ENCODE measurements at regions not wholly inside any gene's neighbourhood (a gene's known extent, or its start where the extent isn't known, plus 50 kb on each side); places are given as distances from the start of the nearest gene placed in this dataset.
A peak's percentile ranks its signal among the peaks of the same experiment; 100 is the strongest.

- no peak for TF ChIP-seq VEZF1 (CRISPR knock-in tag; IDR thresholded peaks at IDR 0.05)
- TF ChIP-seq RBM25 (IDR thresholded peaks at IDR 0.05; ENCODE audit: low read depth, low read length, severe bottlenecking): no peak
- TF ChIP-seq ZNF347 (CRISPR knock-in tag; IDR thresholded peaks at IDR 0.05; ENCODE audit: low read depth): no peak
These were observed 114.2 kb upstream of the CLDN10 start (continued) for GRCh38 chr13:95438297-95438696.

- H4K20me1 ChIP-seq (replicated peaks; ENCODE audit: control insufficient read depth, insufficient read depth, low read length): no peaks in the 10 kb centered on the region
- peaks cover 0 to 15% of the 10 kb centered on the region in 2 experiments; a peak in 4 of 5 replicates for H3K4me1 ChIP-seq (replicated peaks in 1 of 2; ENCODE audit: control insufficient read depth in 2 of 2, insufficient read depth in 2 of 2, low read length in 2 of 2)
- ATAC-seq: no peak
- H3K9ac ChIP-seq (ENCODE audit: insufficient read depth in 1 of 2, low read depth in 2 of 2, low read length in 2 of 2): no peak overlapping the region
- no peaks in the 10 kb centered on the region for H3K9me1 ChIP-seq (ENCODE audit: control insufficient read depth, insufficient read depth, low read length)
- CTCF ChIA-PET (ENCODE audit: low intra/inter-chr PET ratio): no interaction called here
- H3K36me3 ChIP-seq (ENCODE audit: control insufficient read depth, insufficient read depth, low read length): no peaks in the 10 kb centered on the region
- no peaks in the 10 kb centered on the region for H3K27me3 ChIP-seq (ENCODE audit: control insufficient read depth in 2 of 2, insufficient read depth in 2 of 2, low read length in 2 of 2)
- H3K4me2 ChIP-seq (ENCODE audit: insufficient read depth, low read length): no peak overlapping the region
- no peak overlapping the region for H2AFZ ChIP-seq (ENCODE audit: low read depth, low read length)
- in situ Hi-C loops (cut with MboI) (no loop called here), intact Hi-C loops (cut with micrococcal nuclease) (no loop called here)
- POLR2A ChIA-PET: no interaction called here
- no peaks in the 10 kb centered on the region for H3K79me2 ChIP-seq (ENCODE audit: control insufficient read depth, insufficient read depth, low read length)
- DNase-seq (ENCODE audit: extremely low read depth in 1 of 4, low spot score in 3 of 4): no peak
- FAIRE-seq: no peak
- WGBS (ENCODE audit: insufficient coverage, low coverage, missing lambda C conversion rate): 32% methylated on average over 5 of the region's 7 CpGs
- H3K9me3 ChIP-seq (replicated peaks; ENCODE audit: control insufficient read depth, insufficient read depth, low read depth, low read length): no peaks in the 10 kb centered on the region
- H3K27ac ChIP-seq (ENCODE audit: extremely low read depth, low read depth, low read length): no peak overlapping the region
- no TSS peak for BruUV-seq (replicated peaks)
- no peak overlapping the region for H3K4me3 ChIP-seq
- TF ChIP-seq ZBTB33 (CRISPR knock-in tag; IDR thresholded peaks at IDR 0.05): no peak
- no peak for TF ChIP-seq NR4A1 (CRISPR knock-in tag; IDR thresholded peaks at IDR 0.05)
- TF ChIP-seq NR4A1 (tag; IDR thresholded peaks at IDR 0.05): peak; percentile 89
- no peak for TF ChIP-seq SIN3A (IDR thresholded peaks at IDR 0.05; ENCODE audit: borderline replicate concordance in 2 of 2, control insufficient read depth in 1 of 2, low read depth in 2 of 2, low read length in 2 of 2)
- no peak for TF ChIP-seq MED1 (CRISPR knock-in tag; IDR thresholded peaks at IDR 0.05; ENCODE audit: borderline replicate concordance)
- TF ChIP-seq HNRNPUL1 (IDR thresholded peaks at IDR 0.05; ENCODE audit: low read length): no peak
- no peak for TF ChIP-seq HMGN3 (IDR thresholded peaks at IDR 0.05; ENCODE audit: borderline replicate concordance, extremely low read depth, insufficient read length, low read depth, low read length)
- peak; percentile 38; the same call in 1 of the 2 replicates for TF ChIP-seq SMARCE1 (IDR thresholded peaks at IDR 0.05)
- no peak for TF ChIP-seq ARHGAP35 (IDR thresholded peaks at IDR 0.05; ENCODE audit: partially characterized antibody)
- no peak for TF ChIP-seq PCBP2 (IDR thresholded peaks at IDR 0.05; ENCODE audit: low read depth, low read length, poor library complexity, severe bottlenecking)
- TF ChIP-seq HCFC1 (IDR thresholded peaks at IDR 0.05; ENCODE audit: low read depth, low read length): no peak
- TF ChIP-seq MCM2 (IDR thresholded peaks at IDR 0.05; ENCODE audit: low read depth): no peak
- no peak for TF ChIP-seq ZNF584 (CRISPR knock-in tag; IDR thresholded peaks at IDR 0.05; ENCODE audit: low read depth)
- TF ChIP-seq ZNF75A (CRISPR knock-in tag; IDR thresholded peaks at IDR 0.05): no peak
- peak; percentile 61 for TF ChIP-seq PTRF (tag; IDR thresholded peaks at IDR 0.05)
- TF ChIP-seq KAT8 (IDR thresholded peaks at IDR 0.05; ENCODE audit: low read depth): no peak
- TF ChIP-seq ZNF589 (CRISPR knock-in tag; IDR thresholded peaks at IDR 0.05; ENCODE audit: low read depth): no peak
These were observed 112.0 kb upstream of the CLDN10 start for GRCh38 chr13:95440441-95441088.
